Esophagus squamous epithelium (tissue), 4 donors: ENCODE measurements at regions not wholly inside any gene's neighbourhood (a gene's known extent, or its start where the extent isn't known, plus 50 kb on each side); places are given as distances from the start of the nearest gene placed in this dataset.

ENCODE experiments used
- CTCF ChIP-seq, 6 experiments: fragments of 450-650 bp in 4 of 6; fragments of 200-600 bp in 2 of 6; sonication (generic) in 2 of 6; IDR thresholded peaks; one replicate each; pipeline ENCODE4 v1.5.1; 2016 to 2019; ENCODE audit warnings: antibody characterized with exemption in 6 of 6, mild to moderate bottlenecking in 4 of 6, moderate library complexity in 4 of 6
- POLR2A ChIP-seq, 4 donors: fragments of 450-650 bp; IDR thresholded peaks; one replicate each; pipeline ENCODE4 v1.6.1; 2017; ENCODE audit warnings: antibody characterized with exemption in 4 of 4, mild to moderate bottlenecking in 4 of 4, moderate library complexity in 3 of 4

GRCh38 chr10:78196964-78197363 is 163.3 kb downstream of the RPS24 start:
- TF ChIP-seq CTCF (IDR thresholded peaks at IDR 0.05) (no peak), POLR2A (IDR thresholded peaks at IDR 0.05) (no peak)
